NCI-H2081 (cell line): ENCODE measurements at regions not wholly inside any gene's neighbourhood (a gene's known extent, or its start where the extent isn't known, plus 50 kb on each side); places are given as distances from the start of the nearest gene placed in this dataset.
"Not testable (repeated sequence)": the region's sequence is repeated elsewhere in the genome, so short reads cannot be mapped to it uniquely, and the experiment has no call there.

Experiments
- DNase-seq, 2 experiments: peaks; one replicate each; lab custom pipeline; 2025; lab: John Stamatoyannopoulos, UW

DNA sequence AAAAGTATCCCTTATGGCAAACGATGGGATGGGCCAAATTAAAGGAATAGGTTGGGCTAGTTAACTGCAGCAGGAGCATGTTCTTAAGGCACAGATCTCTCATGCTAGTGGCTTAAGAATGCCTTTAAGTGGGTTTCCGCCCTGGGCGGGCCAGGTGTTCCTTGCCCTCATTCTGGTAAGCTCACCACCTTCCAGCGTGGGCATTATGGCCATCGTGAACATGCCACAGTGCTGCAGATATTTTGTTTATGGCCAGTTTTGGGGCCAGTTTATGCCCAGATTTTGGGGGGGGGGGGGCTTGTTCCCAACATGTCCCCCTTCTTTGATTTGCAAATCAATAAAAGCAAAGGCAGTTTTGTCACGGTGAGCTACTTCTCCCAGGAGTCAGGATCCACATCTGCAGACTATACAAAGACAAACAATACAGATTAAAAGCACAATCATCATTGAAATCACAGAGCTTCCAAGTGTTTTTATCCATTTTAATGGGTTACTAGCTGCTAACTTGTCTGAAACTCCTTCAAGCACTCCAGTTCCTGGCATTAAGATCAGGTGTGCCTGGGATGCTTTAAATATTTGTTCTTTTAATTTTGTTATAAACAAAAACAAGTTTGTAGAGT, 563.3 kb upstream of the MBL2 start:
- DNase-seq, result not testable (repeated sequence)

DNA sequence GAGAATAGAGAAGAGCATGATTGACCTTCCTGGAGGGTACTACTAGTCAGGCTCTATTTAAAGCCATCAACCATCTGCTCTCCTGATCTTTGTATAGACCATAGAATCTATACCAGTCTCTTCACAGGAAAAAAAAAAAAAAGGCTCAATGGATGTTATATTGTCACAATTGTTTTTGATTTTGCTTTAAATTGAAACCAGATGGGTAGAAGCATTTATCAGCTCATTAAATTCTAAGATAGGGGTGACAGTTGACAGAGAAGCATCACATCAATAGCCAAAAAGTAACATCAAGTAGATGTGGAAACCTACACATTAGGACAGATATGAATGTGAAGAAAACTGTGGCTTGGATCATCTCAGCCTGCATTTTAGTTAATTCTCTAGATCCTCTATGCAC, 558.9 kb upstream of the MBL2 start:
- no peak for DNase-seq

DNA sequence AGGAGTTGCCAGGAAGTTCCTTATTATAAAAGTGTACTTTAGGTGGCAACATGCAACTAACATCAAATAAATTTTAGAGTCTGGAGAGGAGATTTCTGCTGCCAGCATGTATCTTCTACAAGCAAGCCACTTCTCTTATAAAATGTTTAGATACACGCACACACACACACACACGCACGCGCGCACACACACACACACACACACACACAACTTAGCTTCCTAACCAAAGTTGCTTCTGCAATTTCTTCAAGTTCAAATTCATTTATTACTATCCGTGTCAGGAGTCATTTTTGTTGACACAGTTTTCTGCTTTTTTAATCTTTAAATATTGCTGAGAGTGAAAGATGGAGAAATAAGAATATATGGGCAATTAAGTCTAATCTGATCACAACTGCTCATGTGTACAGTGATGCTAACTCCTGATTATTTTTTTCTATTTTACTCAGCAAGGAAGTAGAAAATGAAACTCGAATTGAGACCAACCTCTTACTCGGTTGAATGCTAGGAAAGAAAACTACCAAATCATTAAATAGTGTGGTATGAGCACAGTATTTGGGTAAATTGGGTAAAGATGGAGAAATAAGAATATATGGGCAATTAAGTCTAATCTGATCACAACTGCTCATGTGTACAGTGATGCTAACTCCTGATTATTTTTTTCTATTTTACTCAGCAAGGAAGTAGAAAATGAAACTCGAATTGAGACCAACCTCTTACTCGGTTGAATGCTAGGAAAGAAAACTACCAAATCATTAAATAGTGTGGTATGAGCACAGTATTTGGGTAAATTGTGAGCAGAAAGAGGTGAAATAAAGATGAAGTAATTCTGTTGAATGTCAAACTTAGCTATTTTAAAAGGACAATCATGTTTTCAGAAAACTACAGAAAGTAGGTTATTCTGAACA, 554.1 kb upstream of the MBL2 start:
- DNase-seq, result not testable (repeated sequence)

DNA sequence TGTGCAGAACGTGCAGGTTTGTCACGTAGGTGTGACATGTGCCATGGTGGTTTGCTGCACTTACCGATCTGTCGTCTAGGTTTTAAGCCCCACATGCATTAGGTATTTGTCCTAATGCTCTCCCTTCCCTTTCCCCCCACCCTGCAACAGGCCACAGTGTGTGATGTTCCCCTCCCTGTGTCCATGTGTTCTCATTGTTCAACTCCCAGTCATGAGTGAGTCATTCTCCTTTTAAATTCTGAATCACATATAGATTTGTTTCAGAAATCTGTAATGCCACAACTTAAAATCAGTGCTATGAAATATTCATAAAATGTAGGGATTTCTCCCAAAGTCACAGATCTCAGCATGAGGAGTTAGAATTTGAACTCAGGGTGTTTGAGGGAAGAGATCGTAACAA, 552.5 kb upstream of the MBL2 start:
- no peak for DNase-seq

DNA sequence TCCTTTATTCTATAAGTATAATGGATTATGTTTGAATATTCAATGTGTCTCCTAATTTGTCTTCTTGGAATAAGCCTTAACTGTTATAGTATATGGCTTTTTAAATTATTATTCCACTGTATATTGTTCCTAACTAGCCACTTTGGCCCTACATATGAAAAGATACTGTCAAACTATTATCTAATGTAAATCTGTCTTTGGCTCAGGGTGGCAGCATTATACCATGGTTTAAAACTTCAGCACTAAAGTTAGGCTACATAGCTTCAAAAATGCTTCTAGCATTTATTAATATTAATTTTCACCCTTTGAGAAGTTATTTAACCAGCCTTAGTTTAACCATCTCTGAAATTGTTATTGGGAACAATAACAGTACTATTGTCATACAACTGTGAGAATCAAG, 543.1 kb upstream of the MBL2 start:
- no peak for DNase-seq

DNA sequence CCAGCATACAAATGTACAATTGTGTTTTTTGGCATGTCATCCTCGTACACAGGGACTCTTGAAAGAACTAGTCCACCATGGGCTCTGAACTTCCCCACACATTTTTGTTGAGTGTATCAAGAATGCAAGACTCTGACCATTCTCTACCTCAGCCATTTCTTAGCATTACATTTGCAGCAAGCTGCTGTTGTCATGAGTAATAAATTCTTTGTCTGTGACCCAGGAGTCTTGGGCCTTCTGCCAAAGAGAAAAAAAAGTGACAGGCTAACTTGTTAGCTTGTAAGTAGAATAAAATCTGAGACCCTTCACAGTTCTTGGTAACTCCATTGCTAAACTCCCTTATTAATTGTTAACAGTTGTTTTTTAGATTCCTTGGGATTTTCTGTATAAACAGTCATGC, 542.3 kb upstream of the MBL2 start:
- DNase-seq, result no peak

DNA sequence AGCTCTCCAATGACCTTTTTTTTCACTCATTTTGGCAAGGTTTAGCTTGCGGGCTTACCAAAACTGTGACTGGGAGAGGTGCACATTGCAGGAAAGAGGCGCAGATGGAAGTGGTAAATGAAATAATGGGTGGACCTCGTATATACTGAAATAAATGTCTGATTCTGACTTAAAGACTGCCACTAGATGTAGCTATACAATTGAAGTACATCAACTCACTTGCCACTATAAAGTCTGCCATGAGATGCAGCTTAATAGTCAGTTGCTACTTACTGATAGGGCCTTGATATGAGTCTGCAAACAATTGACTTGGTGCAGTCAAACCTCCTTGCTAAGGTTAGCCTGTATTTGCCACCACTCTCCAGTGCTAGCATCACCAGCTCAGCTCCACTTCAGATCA, 525.9 kb upstream of the MBL2 start:
- DNase-seq, result no peak

DNA sequence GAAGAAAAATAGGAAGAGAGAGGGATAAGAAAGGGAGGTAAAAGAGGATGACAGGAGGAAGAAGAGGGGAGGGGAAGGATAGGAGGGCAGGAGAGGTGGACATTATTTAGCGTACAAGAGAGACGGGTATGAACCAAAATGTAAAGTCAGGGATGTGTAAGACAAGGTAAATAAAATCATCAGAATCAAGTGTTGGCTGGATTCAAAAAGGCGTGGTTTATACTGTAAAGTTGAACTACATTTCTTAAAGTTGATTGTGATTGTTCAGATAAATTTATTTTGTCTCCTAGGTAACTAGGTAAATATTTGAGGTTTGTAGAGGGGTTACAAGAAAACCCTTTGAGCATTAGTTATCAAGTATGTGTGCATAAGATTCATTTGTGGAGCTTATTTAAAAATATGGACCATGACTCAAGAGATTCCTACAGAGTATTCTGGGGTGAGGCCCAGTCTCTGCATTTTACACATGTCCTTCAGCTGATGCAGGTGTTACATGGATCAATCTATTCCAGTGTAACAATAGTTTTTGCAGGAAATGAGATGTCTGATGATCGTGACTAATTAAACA, 512.1 kb upstream of the MBL2 start:
- DNase-seq, result no peak

DNA sequence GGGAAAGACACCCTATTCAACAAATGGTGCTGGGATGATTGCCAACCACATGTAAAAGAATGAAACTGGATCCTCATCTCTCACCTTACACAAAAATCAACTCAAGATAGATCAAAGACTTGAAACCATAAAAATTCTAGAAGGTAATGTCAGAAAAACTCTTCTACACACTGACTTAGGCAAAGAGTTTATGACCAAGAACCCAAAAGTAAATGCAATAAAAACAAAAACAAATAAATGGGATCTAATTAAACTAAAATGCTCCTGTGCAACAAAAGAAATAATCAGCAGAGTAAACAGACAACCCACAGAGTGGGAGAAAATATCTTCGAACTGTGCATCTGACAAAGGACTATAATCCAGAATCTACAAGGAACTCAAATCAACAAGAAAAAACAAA, 504.2 kb upstream of the MBL2 start:
- DNase-seq, result no peak

DNA sequence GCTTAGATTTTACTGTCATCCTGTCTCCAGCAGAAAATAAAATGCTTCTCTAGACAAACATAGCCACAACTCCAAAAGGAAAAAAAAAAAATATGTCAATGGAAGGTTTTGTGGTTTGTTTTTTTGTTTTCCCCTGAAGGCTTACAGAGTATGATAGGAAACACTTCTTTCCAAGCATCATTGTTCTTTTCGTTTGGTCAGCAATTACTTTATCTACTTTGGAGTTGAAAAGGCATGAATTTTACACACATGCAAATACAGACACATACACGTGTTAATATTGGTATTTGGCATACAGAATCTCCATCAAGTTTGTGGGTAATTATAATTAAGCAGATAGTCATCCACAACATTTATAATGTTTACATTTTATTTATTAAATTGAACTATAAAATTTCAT, 496.9 kb upstream of the MBL2 start:
- DNase-seq, result no peak

DNA sequence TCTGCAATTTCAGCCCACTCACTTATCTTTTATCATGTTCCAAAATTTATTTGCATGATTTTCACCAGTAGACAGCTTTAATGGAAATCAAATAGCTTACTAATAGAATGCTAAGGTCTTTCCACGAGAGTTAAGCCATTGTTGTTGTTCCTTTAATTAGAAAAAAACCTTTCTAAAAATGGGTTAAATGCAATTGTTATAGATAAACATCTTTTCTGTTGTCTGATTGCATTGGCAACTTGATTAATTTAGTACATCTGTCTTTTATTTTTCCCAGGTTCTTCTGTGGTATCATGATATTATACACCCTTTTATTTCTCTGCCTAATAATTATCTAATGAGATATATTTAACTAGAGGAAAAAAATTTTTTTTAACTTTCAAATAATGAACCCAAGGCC, 487.6 kb upstream of the MBL2 start:
- no peak for DNase-seq

DNA sequence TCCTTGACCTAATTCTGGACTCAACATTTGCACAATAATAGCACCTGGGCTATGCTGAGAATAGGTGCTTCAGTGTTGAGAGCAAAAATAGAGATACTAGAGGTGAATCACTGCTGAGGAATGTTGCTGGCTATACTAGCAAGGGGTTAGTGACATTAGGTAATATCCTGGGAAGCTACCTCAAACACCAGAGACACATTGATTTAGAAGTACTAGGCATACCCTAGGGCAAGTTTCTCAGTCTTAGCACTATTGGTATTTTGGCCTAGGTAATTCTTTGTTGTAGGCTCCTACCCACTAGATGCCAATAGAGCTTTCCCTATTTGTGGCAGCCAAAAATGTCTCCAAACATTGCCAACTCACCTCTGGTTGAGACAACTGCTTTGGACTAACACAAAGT, 484.0 kb upstream of the MBL2 start:
- DNase-seq, result no peak

DNA sequence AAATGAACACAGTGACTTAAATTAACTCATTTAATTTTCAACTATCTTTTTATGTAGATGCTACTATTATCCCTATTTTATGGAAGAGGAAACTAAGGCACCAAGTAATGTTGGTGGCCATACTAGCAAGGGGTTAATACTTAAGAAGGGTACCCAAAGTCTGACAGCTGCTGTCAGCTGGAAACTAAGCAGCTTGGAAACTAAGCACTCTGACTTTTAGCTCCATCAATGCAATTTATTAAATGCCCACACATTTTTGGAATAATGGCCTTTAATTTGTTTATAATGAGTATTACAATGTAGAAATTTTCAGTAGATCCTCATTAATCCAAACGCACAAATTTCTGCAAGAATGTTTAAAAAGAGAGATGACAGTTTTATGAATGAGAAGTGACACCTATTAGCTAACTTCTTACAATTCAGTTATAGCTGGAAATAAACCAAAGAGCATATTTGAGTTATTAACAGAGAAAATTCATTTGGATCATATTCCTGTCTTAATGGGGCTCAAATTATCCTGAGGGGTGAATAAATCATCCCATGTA, 483.1 kb upstream of the MBL2 start:
- no peak for DNase-seq

DNA sequence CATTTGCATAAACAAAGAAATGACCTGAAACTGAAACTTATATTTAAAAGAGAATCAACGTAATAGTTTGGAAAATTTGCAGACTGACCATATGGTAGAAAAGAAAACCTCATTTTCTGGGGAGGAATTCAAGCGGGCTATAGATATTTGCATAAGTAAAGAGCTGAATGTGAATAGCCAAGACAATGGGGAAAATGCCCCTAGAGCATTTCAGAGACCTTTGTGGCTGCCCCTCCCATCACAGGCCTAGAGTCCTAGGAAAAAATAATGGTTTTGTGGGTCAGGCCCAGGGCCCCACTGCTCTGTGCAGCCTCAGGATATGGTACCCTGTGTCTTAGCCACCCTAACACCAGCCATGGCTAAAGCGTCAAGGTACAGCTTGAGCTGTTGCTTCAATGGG, 480.6 kb upstream of the MBL2 start:
- no peak for DNase-seq

DNA sequence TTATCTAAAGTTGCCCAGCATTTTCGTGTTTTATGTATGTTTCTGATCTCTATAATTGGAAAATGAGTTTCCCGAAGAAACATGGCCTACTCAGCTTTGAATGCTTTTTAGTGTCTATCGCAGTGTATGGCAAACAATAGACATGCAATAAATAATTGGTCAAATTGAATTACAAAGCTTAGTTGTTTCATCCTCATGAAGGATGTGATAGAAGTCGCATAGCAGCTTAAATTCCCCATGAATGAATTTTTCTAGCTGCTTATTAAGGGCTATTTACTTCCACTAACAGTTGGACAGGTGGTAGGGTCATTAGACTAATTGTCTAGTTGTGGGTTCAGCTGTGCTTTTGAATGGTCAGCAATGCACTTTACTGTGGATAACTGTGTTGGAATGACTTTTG, 467.3 kb upstream of the MBL2 start:
- DNase-seq, result peak in 1 of 2 experiments; percentile 29

DNA sequence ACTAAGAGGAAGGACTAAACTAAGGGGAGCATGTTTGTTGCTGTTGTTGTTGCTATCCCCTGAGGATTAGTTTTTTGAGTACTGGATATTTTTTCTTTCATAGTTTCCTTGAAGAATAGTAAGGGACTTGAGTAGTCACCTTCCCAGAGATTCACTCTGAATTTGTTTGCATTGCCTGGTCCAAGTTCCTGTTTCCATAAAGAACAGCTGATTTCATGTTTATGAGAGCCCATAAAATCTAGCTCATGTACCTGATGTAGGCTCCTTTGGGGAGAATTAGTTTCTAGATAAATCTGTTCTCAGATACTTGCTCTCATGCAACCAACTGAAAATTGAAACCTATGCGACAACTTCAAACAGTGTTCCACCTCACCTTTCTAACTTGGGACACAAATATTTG, 464.4 kb upstream of the MBL2 start:
- DNase-seq, result no peak

DNA sequence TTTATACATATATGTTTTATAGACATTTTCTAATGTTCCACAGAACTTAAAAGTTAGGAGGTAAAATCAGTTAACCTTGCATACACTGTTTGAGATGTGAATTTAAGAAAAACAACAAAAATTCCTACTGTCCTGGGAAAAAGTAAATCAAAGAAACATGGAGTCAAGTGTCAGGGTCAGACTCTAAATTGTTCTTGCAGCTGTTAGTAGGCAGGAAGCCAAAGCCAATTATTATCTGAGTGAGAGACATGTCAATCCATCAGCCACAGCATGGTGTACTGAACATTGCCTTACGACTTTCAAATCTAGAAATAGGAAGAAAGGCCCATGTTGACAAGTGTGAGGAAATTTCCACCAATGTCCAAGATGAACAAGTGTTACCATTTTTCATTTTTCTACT, 461.2 kb upstream of the MBL2 start:
- no peak for DNase-seq

DNA sequence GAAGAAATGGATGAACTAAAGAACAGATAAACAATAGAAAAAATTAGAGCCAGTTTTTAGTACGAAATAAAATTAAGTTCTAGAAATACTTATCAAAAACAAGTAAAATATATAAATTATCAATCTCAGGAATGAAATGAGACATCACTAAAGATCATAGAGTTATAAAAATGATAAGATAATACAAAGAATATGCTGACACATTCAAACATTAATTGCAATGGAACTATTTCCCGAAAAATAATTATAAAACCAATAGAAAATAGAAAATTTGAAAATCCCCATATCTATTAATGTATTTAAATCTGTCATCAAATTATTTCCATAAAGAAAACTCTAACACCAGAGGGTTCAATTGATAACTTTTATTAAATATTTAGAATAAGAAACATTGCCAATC, 458.1 kb upstream of the MBL2 start:
- DNase-seq, result no peak

DNA sequence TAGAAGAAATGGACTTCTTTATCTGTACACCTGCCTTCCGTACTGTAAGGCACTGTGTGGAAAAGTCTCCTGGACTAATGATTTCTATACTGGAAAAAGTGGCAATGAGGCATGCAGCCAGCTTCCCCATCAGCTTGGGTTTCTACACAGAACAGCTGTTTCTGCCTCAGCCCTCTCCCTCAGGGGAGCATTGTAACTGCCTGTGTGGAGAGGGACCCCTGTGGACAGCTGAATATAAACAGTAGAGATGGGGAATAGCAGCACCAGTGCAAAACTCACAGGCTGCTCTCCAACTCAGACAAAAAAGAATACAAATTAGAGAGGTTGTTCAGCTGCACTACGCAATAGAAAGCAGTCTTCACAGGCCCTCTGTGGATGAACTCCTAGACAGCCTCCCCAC, 451.3 kb upstream of the MBL2 start:
- DNase-seq, result peak; percentile 73 to 85

DNA sequence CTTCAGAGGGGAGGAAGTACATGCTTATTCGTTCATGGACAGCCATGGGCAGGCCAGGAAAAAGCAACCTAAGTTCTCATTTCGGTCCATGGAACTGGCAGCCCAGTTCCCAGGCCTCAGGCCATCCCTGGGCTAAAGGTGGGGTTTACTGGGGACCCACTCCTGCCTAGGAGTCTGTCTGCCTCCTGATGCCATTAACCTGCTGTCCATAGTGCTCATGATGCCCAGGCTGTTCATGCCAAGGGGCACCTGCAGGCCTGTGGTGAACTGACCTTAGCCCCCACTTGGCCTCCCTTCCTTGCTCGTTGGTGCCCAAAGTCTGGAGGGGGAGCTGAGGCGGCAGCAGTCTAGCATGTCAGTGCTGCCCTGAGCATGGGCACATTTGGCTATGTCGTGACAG, 450.2 kb upstream of the MBL2 start:
- DNase-seq, result no peak

DNA sequence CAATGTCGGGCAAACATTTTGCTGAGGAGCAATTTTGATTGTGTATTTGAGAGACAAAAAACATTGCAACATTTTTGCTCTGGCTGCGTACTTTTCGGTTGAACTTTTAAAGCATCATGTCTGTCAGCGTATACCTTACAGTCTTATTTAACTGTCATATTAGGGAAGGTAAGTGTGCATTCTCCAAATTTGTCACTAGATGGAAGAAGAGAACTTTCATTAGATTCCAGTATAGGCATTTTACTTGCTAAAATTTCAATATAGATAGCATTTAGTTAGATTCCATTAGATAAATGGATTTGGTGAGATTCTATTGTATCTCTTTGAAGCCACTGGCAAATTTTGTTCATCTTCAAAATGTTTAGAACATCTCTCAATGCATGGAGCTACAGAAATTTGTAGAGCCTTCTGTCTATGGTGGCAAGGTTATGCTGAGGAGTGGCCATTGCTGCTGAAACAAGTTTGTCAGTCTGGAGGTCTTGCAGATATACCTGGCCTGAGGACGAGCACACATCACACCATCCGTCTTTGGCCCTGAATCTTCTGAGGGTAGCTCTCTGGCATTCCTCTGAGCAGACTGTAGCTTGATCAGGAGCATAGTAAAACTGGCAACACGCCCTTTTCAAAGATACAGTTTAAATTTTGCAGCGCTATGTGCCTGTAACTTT, 437.5 kb upstream of the MBL2 start:
- peak in 1 of 2 experiments; percentile 23 for DNase-seq

DNA sequence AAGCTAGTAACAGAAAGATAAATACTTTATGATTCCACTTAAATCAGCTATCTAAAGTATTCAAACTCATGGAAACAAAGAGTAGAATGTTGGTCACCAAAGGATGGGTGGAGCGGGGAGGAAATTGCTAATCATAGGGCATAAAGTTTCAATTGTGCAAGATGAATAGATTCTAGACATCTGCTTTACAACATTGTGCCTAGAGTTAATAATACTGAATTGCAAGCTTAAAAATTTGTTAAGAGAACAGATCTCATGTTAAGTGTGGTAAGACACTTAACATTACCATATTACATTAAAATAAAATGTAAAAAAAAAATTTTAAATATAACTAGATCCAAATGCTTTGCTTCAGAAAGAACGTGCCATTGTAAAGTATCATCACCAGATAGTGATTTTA, 411.1 kb upstream of the MBL2 start:
- no peak for DNase-seq

DNA sequence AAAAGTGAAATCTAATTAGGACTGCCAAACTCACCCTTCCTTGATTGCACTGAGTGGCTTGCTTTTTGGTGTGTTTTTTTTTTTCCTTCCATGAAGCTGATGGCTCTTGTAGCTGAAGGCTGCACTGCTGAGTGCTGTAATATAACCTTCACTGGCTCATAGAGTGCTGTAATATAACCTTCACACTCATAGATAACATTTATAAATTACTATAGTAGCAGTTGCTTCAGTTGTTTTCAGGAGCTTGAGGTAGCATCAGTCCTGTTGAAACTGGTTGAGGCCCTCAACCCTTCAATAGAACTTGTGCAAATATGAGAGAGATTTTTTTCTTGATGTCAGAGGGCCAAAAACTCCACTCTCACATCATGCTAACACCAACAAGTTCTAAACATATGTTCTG, 404.9 kb upstream of the MBL2 start:
- DNase-seq, result no peak
